ENCODE measurements at regions not wholly inside any gene's neighbourhood (a gene's known extent, or its start where the extent isn't known, plus 50 kb on each side); places are given as distances from the start of the nearest gene placed in this dataset.

GRCh38 chr1:195715652-195716051 is 892.6 kb downstream of the KCNT2 start:
- Histone ChIP-seq H3K4me3 (replicated peaks in 1 of 3) (no peak overlapping the region), H3K36me3 (no peaks in the 10 kb centered on the region), H3K4me1 (no peaks in the 10 kb centered on the region), H3K27me3 (no peaks in the 10 kb centered on the region), H3K27ac (no peak overlapping the region), H3K9me3 (no peaks in the 10 kb centered on the region)
- no peak for DNase-seq
- TF ChIP-seq CTCF (IDR thresholded peaks at IDR 0.05) (no peak), POLR2A (IDR thresholded peaks at IDR 0.05) (no peak)
- 56 to 70% methylated on average over 2 of the region's 2 CpGs for WGBS, 2 donors
- intact Hi-C loops (cut with DNase I): no loop called here

- Histone ChIP-seq H3K4me3 (replicated peaks in 1 of 3) (no peak overlapping the region), H3K27me3 (no peaks in the 10 kb centered on the region), H3K36me3 (no peaks in the 10 kb centered on the region), H3K27ac (no peak overlapping the region), H3K4me1 (no peaks in the 10 kb centered on the region), H3K9me3 (no peaks in the 10 kb centered on the region)
- no peak for TF ChIP-seq CTCF (IDR thresholded peaks at IDR 0.05)
- TF ChIP-seq POLR2A (IDR thresholded peaks at IDR 0.05): no peak
- 66 to 72% methylated on average over 1 of the region's 1 CpG for WGBS, 2 donors
- intact Hi-C loops (cut with DNase I): no loop called here
- DNase-seq: no peak
Observed at GRCh38 chr1:195714248-195714647, 894.0 kb downstream of the KCNT2 start.

GRCh38 chr1:195709821-195710220 is 898.4 kb downstream of the KCNT2 start:
- intact Hi-C loops (cut with DNase I): no loop called here
- Histone ChIP-seq H3K4me3 (replicated peaks in 1 of 3) (no peak overlapping the region), H3K9me3 (no peaks in the 10 kb centered on the region), H3K27me3 (no peaks in the 10 kb centered on the region), H3K36me3 (no peaks in the 10 kb centered on the region), H3K4me1 (no peaks in the 10 kb centered on the region), H3K27ac (no peak overlapping the region)
- TF ChIP-seq POLR2A (IDR thresholded peaks at IDR 0.05) (no peak), CTCF (IDR thresholded peaks at IDR 0.05) (no peak)
- 46 to 47% methylated on average over 3 of the region's 3 CpGs for WGBS, 2 donors
- no peak for DNase-seq

- no peak overlapping the region for H3K27ac ChIP-seq
- no peaks in the 10 kb centered on the region for H3K36me3 ChIP-seq
- no peak overlapping the region for H3K4me3 ChIP-seq (replicated peaks in 1 of 3)
- TF ChIP-seq POLR2A (IDR thresholded peaks at IDR 0.05) (no peak), CTCF (IDR thresholded peaks at IDR 0.05) (no peak)
- DNase-seq: no peak
- intact Hi-C loops (cut with DNase I): no loop called here
- WGBS, 2 donors: 88 to 93% methylated on average over 2 of the region's 2 CpGs
- H3K27me3 ChIP-seq: no peaks in the 10 kb centered on the region
- no peaks in the 10 kb centered on the region for H3K9me3 ChIP-seq
- H3K4me1 ChIP-seq: no peaks in the 10 kb centered on the region
Observed at GRCh38 chr1:195704028-195704427, 904.2 kb downstream of the KCNT2 start.

GRCh38 chr1:195701149-195701548 is 907.1 kb downstream of the KCNT2 start:
- DNase-seq: no peak
- Histone ChIP-seq H3K9me3 (no peaks in the 10 kb centered on the region), H3K4me1 (no peaks in the 10 kb centered on the region), H3K4me3 (replicated peaks in 1 of 3) (no peak overlapping the region), H3K27me3 (no peaks in the 10 kb centered on the region), H3K27ac (no peak overlapping the region), H3K36me3 (no peaks in the 10 kb centered on the region)
- intact Hi-C loops (cut with DNase I): no loop called here
- WGBS, 2 donors: 79 to 81% methylated on average over 5 of the region's 5 CpGs
- no peak for TF ChIP-seq POLR2A (IDR thresholded peaks at IDR 0.05)
- no peak for TF ChIP-seq CTCF (IDR thresholded peaks at IDR 0.05)

All from thyroid gland (tissue), 4 donors.